OCI-LY1 (cell line): ENCODE measurements at regions not wholly inside any gene's neighbourhood (a gene's known extent, or its start where the extent isn't known, plus 50 kb on each side); places are given as distances from the start of the nearest gene placed in this dataset.

ENCODE experiments used
- H2AFZ ChIP-seq: fragments of 200-600 bp; sonication (generic), shearing (Covaris generic); 2 replicates; pipeline ENCODE4 v1.6.0; 2014; ENCODE audit warnings: antibody characterized with exemption, mild to moderate bottlenecking, low read length
- H3F3A ChIP-seq: fragments of 200-600 bp; sonication (generic), shearing (Covaris generic); 2 replicates; pipeline ENCODE4 v1.6.0; 2014; ENCODE audit warnings: mild to moderate bottlenecking, antibody characterized with exemption, low read length, moderate library complexity; ENCODE audit not compliant: insufficient read depth
- H3K27ac ChIP-seq: fragments of 200-600 bp; sonication (generic); 2 replicates; pipeline ENCODE4 v1.5.1; 2014; ENCODE audit warnings: low read length, mixed run types, mild to moderate bottlenecking, low read depth; ENCODE audit not compliant: poor library complexity, severe bottlenecking
- H3K27me3 ChIP-seq: fragments of 200-600 bp; sonication (generic); 2 replicates; pipeline ENCODE4 v1.6.0; 2014; ENCODE audit warnings: antibody characterized with exemption, mild to moderate bottlenecking, low read length, moderate library complexity; ENCODE audit not compliant: insufficient read depth
- H3K36me3 ChIP-seq: fragments of 200-600 bp; sonication (generic); 2 replicates; pipeline ENCODE4 v1.6.1; 2014; ENCODE audit warnings: mild to moderate bottlenecking, antibody characterized with exemption, low read length, moderate library complexity, mixed read lengths; ENCODE audit not compliant: insufficient read depth
- H3K4me1 ChIP-seq: fragments of 200-600 bp; sonication (generic); 2 replicates; pipeline ENCODE4 v1.5.1; 2014; ENCODE audit warnings: mild to moderate bottlenecking, low read length, moderate library complexity; ENCODE audit not compliant: insufficient read depth, severe bottlenecking
- H3K4me2 ChIP-seq: fragments of 200-600 bp; sonication (generic), shearing (Covaris generic); 2 replicates; pipeline ENCODE4 v1.6.1; 2014; ENCODE audit warnings: low read length
- H3K4me3 ChIP-seq: fragments of 200-600 bp; sonication (generic); 2 replicates; pipeline ENCODE4 v1.5.1; 2014; ENCODE audit warnings: low read length, low read depth, mild to moderate bottlenecking, mixed read lengths; ENCODE audit not compliant: poor library complexity, severe bottlenecking
- H3K79me2 ChIP-seq: fragments of 200-600 bp; shearing (Covaris generic); 2 replicates; pipeline ENCODE4 v1.6.1; 2016; ENCODE audit warnings: mixed run types, low read length, mixed read lengths; ENCODE audit not compliant: insufficient read depth
- H3K9ac ChIP-seq: fragments of 200-600 bp; sonication (generic), shearing (Covaris generic); 2 replicates; pipeline ENCODE4 v1.6.1; 2014; ENCODE audit warnings: mild to moderate bottlenecking, low read length, mixed read lengths
- H3K9me2 ChIP-seq: fragments of 200-600 bp; sonication (generic), shearing (Covaris generic); 2 replicates; pipeline ENCODE4 v1.6.1; 2014; ENCODE audit warnings: low read depth, mild to moderate bottlenecking, low read length, mixed read lengths
- H3K9me3 ChIP-seq: fragments of 200-600 bp; shearing (Covaris generic); 2 replicates; pipeline ENCODE4 v1.6.1; 2014; ENCODE audit warnings: low read length, mixed read lengths
- H4K20me1 ChIP-seq: fragments of 200-600 bp; sonication (generic), shearing (Covaris generic); 2 replicates; pipeline ENCODE4 v1.6.0; 2016; ENCODE audit warnings: mild to moderate bottlenecking, low read length; ENCODE audit not compliant: insufficient read depth
- EZH2 ChIP-seq: fragments of 200-600 bp; sonication (generic), shearing (Covaris generic); IDR thresholded peaks from 2 replicates; pipeline ENCODE4 v1.8.0; 2017; ENCODE audit warnings: borderline replicate concordance, mixed run types, mild to moderate bottlenecking, antibody characterized with exemption, low read length, moderate library complexity, mixed read lengths
- TF ChIP-seq, protein P1 (sequence below): fragments of 200-600 bp; sonication (generic), shearing (Covaris generic); IDR thresholded peaks from 2 replicates; pipeline ENCODE4 v1.5.1; 2017; ENCODE audit warnings: mild to moderate bottlenecking, antibody characterized with exemption, low read length, moderate library complexity, mixed read lengths

GRCh38 chr16:59180083-59180476, 446.0 kb upstream of the GOT2 start:
- Histone ChIP-seq H3K36me3 (no peaks in the 10 kb centered on the region), H3K27me3 (no peaks in the 10 kb centered on the region), H3K9ac (no peak overlapping the region), H3K4me3 (no peak overlapping the region), H3F3A (no peaks in the 10 kb centered on the region), H3K79me2 (no peaks in the 10 kb centered on the region), H4K20me1 (no peaks in the 10 kb centered on the region), H3K27ac (no peak overlapping the region), H3K9me3 (no peaks in the 10 kb centered on the region), H3K4me1 (no peaks in the 10 kb centered on the region), H3K4me2 (no peak overlapping the region), H2AFZ (no peak overlapping the region), H3K9me2 (no peaks in the 10 kb centered on the region)
- TF ChIP-seq, protein P1, sequence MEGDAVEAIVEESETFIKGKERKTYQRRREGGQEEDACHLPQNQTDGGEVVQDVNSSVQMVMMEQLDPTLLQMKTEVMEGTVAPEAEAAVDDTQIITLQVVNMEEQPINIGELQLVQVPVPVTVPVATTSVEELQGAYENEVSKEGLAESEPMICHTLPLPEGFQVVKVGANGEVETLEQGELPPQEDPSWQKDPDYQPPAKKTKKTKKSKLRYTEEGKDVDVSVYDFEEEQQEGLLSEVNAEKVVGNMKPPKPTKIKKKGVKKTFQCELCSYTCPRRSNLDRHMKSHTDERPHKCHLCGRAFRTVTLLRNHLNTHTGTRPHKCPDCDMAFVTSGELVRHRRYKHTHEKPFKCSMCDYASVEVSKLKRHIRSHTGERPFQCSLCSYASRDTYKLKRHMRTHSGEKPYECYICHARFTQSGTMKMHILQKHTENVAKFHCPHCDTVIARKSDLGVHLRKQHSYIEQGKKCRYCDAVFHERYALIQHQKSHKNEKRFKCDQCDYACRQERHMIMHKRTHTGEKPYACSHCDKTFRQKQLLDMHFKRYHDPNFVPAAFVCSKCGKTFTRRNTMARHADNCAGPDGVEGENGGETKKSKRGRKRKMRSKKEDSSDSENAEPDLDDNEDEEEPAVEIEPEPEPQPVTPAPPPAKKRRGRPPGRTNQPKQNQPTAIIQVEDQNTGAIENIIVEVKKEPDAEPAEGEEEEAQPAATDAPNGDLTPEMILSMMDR, result no peak
- no peak for TF ChIP-seq EZH2

DNA sequence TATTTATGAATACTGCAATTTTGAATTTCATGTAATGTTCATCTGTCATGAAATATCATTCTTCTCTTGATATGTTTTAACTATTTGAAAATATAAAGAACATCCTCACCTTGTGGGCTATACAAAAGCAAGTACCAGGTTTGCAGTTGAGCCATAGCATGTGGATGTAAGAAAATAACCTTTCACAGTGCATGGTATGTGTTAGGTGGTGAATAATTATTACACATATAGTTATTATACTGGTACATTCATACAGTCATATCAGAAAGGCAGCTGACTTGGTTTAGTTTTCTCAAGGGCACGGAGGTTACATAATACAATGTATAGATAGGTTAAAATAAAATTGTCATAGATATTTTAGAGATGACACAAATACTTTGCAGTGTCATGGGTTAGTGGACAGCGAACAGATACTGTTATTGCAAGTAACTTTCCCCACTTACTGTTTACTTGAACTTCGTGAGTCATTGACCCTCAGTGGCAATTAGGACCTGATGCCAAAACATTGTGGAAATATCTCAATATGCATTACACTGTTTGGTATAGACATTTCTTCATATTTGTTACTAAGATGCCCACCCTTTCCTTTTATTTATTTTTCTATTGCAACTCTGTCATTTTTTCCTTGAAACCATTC, 445.4 kb upstream of the GOT2 start:
- no peaks in the 10 kb centered on the region for H3K9me2 ChIP-seq
- H3K9ac ChIP-seq, result no peak overlapping the region
- H2AFZ ChIP-seq, result no peak overlapping the region
- TF ChIP-seq, protein P1, result no peak
- no peak for TF ChIP-seq EZH2
- H3K27me3 ChIP-seq, result no peaks in the 10 kb centered on the region
- no peaks in the 10 kb centered on the region for H3K9me3 ChIP-seq
- H4K20me1 ChIP-seq, result no peaks in the 10 kb centered on the region
- H3F3A ChIP-seq, result no peaks in the 10 kb centered on the region
- no peak overlapping the region for H3K27ac ChIP-seq
- no peaks in the 10 kb centered on the region for H3K79me2 ChIP-seq
- no peaks in the 10 kb centered on the region for H3K4me1 ChIP-seq
- H3K4me3 ChIP-seq, result no peak overlapping the region
- no peak overlapping the region for H3K4me2 ChIP-seq
- no peaks in the 10 kb centered on the region for H3K36me3 ChIP-seq

GRCh38 chr16:59173408-59173831, 439.3 kb upstream of the GOT2 start:
- Histone ChIP-seq H3K27me3 (no peaks in the 10 kb centered on the region), H3K79me2 (no peaks in the 10 kb centered on the region), H3K36me3 (no peaks in the 10 kb centered on the region), H3K9me3 (no peaks in the 10 kb centered on the region), H2AFZ (no peak overlapping the region), H3K9me2 (no peaks in the 10 kb centered on the region), H3K4me3 (no peak overlapping the region), H4K20me1 (no peaks in the 10 kb centered on the region), H3K4me1 (no peaks in the 10 kb centered on the region), H3K4me2 (no peak overlapping the region), H3K27ac (no peak overlapping the region), H3F3A (no peaks in the 10 kb centered on the region), H3K9ac (no peak overlapping the region)
- no peak for TF ChIP-seq EZH2
- TF ChIP-seq, protein P1, result no peak
